ENCODE measurements at regions not wholly inside any gene's neighbourhood (a gene's known extent, or its start where the extent isn't known, plus 50 kb on each side); places are given as distances from the start of the nearest gene placed in this dataset.

GRCh38 chr11:34784318-34784841, 131.8 kb downstream of the APIP start (continued):
- TF ChIP-seq, protein P1, sequence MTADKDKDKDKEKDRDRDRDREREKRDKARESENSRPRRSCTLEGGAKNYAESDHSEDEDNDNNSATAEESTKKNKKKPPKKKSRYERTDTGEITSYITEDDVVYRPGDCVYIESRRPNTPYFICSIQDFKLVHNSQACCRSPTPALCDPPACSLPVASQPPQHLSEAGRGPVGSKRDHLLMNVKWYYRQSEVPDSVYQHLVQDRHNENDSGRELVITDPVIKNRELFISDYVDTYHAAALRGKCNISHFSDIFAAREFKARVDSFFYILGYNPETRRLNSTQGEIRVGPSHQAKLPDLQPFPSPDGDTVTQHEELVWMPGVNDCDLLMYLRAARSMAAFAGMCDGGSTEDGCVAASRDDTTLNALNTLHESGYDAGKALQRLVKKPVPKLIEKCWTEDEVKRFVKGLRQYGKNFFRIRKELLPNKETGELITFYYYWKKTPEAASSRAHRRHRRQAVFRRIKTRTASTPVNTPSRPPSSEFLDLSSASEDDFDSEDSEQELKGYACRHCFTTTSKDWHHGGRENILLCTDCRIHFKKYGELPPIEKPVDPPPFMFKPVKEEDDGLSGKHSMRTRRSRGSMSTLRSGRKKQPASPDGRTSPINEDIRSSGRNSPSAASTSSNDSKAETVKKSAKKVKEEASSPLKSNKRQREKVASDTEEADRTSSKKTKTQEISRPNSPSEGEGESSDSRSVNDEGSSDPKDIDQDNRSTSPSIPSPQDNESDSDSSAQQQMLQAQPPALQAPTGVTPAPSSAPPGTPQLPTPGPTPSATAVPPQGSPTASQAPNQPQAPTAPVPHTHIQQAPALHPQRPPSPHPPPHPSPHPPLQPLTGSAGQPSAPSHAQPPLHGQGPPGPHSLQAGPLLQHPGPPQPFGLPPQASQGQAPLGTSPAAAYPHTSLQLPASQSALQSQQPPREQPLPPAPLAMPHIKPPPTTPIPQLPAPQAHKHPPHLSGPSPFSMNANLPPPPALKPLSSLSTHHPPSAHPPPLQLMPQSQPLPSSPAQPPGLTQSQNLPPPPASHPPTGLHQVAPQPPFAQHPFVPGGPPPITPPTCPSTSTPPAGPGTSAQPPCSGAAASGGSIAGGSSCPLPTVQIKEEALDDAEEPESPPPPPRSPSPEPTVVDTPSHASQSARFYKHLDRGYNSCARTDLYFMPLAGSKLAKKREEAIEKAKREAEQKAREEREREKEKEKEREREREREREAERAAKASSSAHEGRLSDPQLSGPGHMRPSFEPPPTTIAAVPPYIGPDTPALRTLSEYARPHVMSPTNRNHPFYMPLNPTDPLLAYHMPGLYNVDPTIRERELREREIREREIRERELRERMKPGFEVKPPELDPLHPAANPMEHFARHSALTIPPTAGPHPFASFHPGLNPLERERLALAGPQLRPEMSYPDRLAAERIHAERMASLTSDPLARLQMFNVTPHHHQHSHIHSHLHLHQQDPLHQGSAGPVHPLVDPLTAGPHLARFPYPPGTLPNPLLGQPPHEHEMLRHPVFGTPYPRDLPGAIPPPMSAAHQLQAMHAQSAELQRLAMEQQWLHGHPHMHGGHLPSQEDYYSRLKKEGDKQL (CRISPR knock-in tag; IDR thresholded peaks at IDR 0.05; ENCODE audit: low read depth), result 0 out of 2 replicates have a peak, but pooled peaks have one; percentile 46
- TF ChIP-seq, protein P2, sequence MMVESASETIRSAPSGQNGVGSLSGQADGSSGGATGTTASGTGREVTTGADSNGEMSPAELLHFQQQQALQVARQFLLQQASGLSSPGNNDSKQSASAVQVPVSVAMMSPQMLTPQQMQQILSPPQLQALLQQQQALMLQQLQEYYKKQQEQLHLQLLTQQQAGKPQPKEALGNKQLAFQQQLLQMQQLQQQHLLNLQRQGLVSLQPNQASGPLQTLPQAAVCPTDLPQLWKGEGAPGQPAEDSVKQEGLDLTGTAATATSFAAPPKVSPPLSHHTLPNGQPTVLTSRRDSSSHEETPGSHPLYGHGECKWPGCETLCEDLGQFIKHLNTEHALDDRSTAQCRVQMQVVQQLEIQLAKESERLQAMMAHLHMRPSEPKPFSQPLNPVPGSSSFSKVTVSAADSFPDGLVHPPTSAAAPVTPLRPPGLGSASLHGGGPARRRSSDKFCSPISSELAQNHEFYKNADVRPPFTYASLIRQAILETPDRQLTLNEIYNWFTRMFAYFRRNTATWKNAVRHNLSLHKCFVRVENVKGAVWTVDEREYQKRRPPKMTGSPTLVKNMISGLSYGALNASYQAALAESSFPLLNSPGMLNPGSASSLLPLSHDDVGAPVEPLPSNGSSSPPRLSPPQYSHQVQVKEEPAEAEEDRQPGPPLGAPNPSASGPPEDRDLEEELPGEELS (CRISPR knock-in tag; IDR thresholded peaks at IDR 0.05), result peak; percentile 83
- TF ChIP-seq HMG20B (CRISPR knock-in tag; conservative IDR thresholded peaks at IDR 0.05), result no peak
- TF ChIP-seq ZSCAN30 (CRISPR knock-in tag; IDR thresholded peaks at IDR 0.05), result no peak
- no peak for TF ChIP-seq NFKB2 (CRISPR knock-in tag; IDR thresholded peaks at IDR 0.05; ENCODE audit: borderline replicate concordance)
- TF ChIP-seq ZNF777 (CRISPR knock-in tag; IDR thresholded peaks at IDR 0.05), result no peak
- peak; percentile 74; the same call in 1 of the 2 replicates for TF ChIP-seq LCORL (IDR thresholded peaks at IDR 0.05)
- TF ChIP-seq LCORL (CRISPR knock-in tag; IDR thresholded peaks at IDR 0.05), result peak; percentile 81; the same call in 1 of the 2 replicates
- TF ChIP-seq, protein P3, sequence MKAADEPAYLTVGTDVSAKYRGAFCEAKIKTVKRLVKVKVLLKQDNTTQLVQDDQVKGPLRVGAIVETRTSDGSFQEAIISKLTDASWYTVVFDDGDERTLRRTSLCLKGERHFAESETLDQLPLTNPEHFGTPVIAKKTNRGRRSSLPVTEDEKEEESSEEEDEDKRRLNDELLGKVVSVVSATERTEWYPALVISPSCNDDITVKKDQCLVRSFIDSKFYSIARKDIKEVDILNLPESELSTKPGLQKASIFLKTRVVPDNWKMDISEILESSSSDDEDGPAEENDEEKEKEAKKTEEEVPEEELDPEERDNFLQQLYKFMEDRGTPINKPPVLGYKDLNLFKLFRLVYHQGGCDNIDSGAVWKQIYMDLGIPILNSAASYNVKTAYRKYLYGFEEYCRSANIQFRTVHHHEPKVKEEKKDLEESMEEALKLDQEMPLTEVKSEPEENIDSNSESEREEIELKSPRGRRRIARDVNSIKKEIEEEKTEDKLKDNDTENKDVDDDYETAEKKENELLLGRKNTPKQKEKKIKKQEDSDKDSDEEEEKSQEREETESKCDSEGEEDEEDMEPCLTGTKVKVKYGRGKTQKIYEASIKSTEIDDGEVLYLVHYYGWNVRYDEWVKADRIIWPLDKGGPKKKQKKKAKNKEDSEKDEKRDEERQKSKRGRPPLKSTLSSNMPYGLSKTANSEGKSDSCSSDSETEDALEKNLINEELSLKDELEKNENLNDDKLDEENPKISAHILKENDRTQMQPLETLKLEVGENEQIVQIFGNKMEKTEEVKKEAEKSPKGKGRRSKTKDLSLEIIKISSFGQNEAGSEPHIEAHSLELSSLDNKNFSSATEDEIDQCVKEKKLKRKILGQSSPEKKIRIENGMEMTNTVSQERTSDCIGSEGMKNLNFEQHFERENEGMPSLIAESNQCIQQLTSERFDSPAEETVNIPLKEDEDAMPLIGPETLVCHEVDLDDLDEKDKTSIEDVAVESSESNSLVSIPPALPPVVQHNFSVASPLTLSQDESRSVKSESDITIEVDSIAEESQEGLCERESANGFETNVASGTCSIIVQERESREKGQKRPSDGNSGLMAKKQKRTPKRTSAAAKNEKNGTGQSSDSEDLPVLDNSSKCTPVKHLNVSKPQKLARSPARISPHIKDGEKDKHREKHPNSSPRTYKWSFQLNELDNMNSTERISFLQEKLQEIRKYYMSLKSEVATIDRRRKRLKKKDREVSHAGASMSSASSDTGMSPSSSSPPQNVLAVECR (CRISPR knock-in tag; IDR thresholded peaks at IDR 0.05; ENCODE audit: borderline replicate concordance), result peak; percentile 21; the same call in 1 of the 2 replicates
- peak; percentile 91 for TF ChIP-seq NCOR1 (IDR thresholded peaks at IDR 0.05; ENCODE audit: borderline replicate concordance, low read length)
- TF ChIP-seq WIZ (CRISPR knock-in tag; IDR thresholded peaks at IDR 0.05), result no peak
- TF ChIP-seq TBL1XR1 (IDR thresholded peaks at IDR 0.05; ENCODE audit: borderline replicate concordance, low read length, partially characterized antibody), result peak; percentile 36
- no peak for TF ChIP-seq ZNF562 (CRISPR knock-in tag; IDR thresholded peaks at IDR 0.05; ENCODE audit: borderline replicate concordance)
- peak in 1 of 2 experiments; percentile 95; a peak in 2 of 4 replicates for TF ChIP-seq EP300 (IDR thresholded peaks at IDR 0.05; ENCODE audit: low read depth in 2 of 2, low read length in 2 of 2)
- TF ChIP-seq EP300 (CRISPR knock-in tag; IDR thresholded peaks at IDR 0.05; ENCODE audit: borderline replicate concordance), result peak; percentile 37; the same call in 1 of the 2 replicates
- no peak for TF ChIP-seq NONO (IDR thresholded peaks at IDR 0.05)
- 0 out of 2 replicates have a peak, but pooled peaks have one; percentile 4 for TF ChIP-seq NONO (CRISPR knock-in tag; conservative IDR thresholded peaks at IDR 0.05)
- TF ChIP-seq, protein P4, sequence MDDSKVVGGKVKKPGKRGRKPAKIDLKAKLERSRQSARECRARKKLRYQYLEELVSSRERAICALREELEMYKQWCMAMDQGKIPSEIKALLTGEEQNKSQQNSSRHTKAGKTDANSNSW (CRISPR knock-in tag; IDR thresholded peaks at IDR 0.05; ENCODE audit: borderline replicate concordance), result no peak
- TF ChIP-seq ZBTB38 (CRISPR knock-in tag; IDR thresholded peaks at IDR 0.05), result no peak
